GM12892 (cell line): ENCODE measurements at regions not wholly inside any gene's neighbourhood (a gene's known extent, or its start where the extent isn't known, plus 50 kb on each side); places are given as distances from the start of the nearest gene placed in this dataset.

Source experiments
- DNase-seq: peaks from one replicate; pipeline ENCODE4 v3.0.0; 2011; ENCODE audit not compliant: insufficient read length
- FAIRE-seq: peaks from 2 replicates; lab custom pipeline; 2011; peaks lifted over from hg19 to GRCh38; lab: Jason Lieb, UNC
- POLR2A ChIP-seq: IDR thresholded peaks from 2 replicates; pipeline ENCODE4 v1.6.1; 2011; ENCODE audit warnings: low read depth, low read length, control low read depth
- POLR2AphosphoS5 ChIP-seq: IDR thresholded peaks from 2 replicates; pipeline ENCODE4 v1.6.1; 2011; ENCODE audit warnings: low read depth, low read length, control low read depth
- TAF1 ChIP-seq: IDR thresholded peaks from 2 replicates; pipeline ENCODE4 v1.6.1; 2011; ENCODE audit warnings: low read depth, mild to moderate bottlenecking, control low read depth, low read length, borderline replicate concordance

DNA sequence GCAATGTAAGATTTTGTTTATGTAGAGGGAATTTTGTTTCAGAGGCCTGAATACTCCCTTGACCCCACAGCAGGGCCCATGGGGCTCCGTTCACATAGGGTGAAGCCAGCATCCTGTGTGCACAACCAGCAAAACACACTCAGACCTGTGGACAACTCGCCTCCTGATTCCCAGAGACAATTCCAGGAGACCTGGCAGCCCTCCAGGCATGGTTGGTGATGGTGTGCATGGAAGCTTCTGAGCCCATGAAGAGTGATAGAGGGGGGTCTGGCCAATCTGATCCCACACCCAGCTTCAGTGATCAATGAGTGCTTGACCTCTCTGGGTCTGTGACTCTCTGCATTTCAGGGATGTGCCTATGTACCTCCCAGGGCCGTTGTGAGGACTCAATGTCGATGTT lies 91.0 kb upstream of the RAB6C start:
- TF ChIP-seq POLR2AphosphoS5 (no peak), TAF1 (no peak), POLR2A (no peak)
- FAIRE-seq (no peak), DNase-seq (no peak)

- FAIRE-seq (no peak), DNase-seq (no peak)
- no peak for TF ChIP-seq POLR2AphosphoS5
- no peak for TF ChIP-seq TAF1
- TF ChIP-seq POLR2A: no peak
These were observed 90.6 kb upstream of the RAB6C start for GRCh38 chr2:129888896-129889295.

DNA sequence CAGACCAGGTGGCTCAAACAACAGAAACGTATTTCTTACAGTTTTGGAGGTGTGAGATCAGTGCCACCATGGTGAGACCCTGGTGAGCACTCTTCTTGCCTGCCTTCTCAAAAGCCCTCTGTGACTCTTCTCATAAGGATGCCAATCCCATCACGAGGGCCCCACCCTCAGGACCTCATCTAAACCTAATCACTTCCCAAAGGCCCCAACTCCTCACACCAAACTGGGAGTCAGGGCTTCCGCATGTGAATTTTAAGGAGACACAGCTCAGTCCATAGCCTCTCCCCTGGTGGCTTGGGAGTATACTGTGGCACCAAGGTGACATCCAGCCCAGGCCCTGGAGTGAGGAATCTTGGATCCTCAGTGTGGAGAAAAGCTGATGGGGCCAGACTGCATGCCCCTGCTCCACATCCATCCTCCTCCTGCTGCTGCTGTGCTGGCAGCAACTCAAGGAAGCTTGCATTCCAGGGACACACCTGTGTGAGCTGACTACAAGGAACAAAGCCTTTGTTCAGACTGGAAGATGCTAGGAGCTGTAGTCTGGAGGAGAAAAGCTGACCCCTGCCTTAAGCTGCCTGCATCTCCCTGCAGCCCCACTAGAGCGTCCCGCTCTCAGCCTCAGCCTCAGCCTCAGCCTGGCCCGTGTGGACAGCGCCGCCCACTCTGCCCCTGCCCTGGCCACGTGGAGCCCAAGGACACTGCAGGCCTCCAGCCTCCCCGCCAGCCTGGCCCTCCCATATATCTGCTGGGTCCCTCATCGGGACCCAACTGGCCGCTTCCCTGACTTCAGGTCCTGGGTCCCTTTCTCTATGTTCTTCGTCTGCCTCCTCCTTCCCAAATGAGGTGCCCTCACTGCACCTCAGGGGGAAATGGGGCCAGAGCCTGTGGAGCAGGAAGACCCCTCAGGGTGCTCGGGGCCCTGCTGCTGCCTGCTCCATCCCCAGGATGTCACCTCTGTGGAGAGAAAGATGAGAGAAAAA lies 87.8 kb upstream of the RAB6C start:
- DNase-seq (no peak), FAIRE-seq (no peak)
- TF ChIP-seq POLR2AphosphoS5 (no peak), POLR2A (no peak), TAF1 (no peak)

GRCh38 chr2:129892360-129892759 lies 87.1 kb upstream of the RAB6C start:
- no peak for DNase-seq
- no peak for TF ChIP-seq POLR2AphosphoS5
- no peak for TF ChIP-seq POLR2A
- no peak for FAIRE-seq

DNA sequence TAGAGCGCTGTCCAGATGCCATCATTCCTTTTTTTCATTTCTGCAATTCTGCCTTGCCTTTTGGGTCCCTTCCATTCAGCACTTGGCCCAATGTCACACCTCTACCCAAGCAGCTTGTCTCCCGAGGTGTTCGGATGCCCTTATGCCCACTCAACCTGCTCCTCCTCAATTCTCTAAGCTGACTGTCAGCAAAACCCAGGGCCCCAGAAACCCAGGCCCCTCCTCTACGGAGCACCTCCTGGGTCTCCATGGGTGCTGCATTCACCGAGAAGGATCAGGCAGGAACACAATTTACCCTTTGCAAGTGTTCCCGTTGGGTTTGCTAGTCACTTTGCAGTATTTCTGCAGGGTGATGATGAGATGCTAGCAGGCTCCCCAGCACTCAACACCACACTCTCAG lies 86.7 kb upstream of the RAB6C start:
- FAIRE-seq: no peak

GRCh38 chr2:129893244-129893643 lies 86.2 kb upstream of the RAB6C start:
- DNase-seq (no peak), FAIRE-seq (no peak)
- TF ChIP-seq POLR2AphosphoS5 (no peak), POLR2A (no peak), TAF1 (no peak)

More for the DNA sequence above, 86.7 kb upstream of the RAB6C start:
- TF ChIP-seq POLR2AphosphoS5 (no peak), TAF1 (no peak), POLR2A (no peak)
- no peak for DNase-seq

- no peak for FAIRE-seq
- TF ChIP-seq POLR2AphosphoS5: no peak
- no peak for TF ChIP-seq POLR2A
- TF ChIP-seq TAF1: no peak
- DNase-seq: no peak
These were observed 84.8 kb upstream of the RAB6C start for GRCh38 chr2:129894616-129895015.

DNA sequence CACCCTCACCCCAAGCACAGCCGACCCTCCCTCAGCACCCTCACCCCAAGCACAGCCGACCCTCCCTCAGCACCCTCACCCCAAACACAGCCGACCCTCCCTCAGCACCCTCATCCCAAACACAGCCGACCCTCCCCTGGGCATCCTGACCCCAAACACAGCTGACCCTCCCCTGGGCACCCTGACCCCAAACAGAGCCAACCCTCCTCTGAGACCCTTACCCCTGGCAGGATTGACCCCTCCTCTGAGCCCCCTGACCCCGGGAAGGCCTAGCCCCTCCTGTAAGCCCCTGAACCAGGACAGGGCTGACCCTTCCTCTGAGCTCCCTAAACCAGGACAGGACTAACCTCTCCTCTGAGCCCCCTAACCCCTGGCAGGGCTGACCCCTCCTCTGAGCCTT lies 84.4 kb upstream of the RAB6C start:
- no peak for FAIRE-seq
- no peak for DNase-seq
- TF ChIP-seq POLR2A (no peak), TAF1 (no peak), POLR2AphosphoS5 (no peak)

DNA sequence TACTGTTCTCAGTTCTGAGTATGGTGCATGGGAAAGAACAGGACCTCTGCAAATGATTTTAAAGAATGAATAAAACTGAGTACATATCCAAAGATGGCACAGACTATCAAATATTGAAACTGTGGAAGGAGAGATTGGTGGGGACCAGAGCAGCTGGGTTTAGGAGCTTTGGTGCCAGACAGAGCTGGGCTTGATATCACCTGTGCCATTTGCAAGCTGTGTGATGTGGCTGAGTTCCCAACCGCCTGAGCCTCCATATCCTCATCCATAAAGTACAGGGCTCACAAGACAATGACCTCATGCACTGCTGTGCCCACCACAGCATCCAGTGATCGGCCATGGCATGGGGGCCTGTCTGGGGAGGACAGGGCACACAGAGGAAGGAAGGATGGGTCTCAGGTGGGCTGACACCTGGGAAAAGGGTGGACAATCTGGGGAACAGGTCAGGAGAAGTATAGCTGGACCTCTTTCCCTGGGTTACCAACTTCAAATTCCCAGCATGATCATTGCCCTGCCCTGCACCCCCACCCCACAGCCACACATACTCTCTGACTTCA lies 83.9 kb upstream of the RAB6C start:
- FAIRE-seq (no peak), DNase-seq (no peak)
- TF ChIP-seq POLR2A: no peak
- no peak for TF ChIP-seq POLR2AphosphoS5
- TF ChIP-seq TAF1: no peak

- DNase-seq: no peak
- TF ChIP-seq POLR2AphosphoS5 (no peak), POLR2A (no peak), TAF1 (no peak)
- no peak for FAIRE-seq
These were observed 83.0 kb upstream of the RAB6C start for GRCh38 chr2:129896226-129897100.
